ENCODE measurements at regions not wholly inside any gene's neighbourhood (a gene's known extent, or its start where the extent isn't known, plus 50 kb on each side); places are given as distances from the start of the nearest gene placed in this dataset.

GRCh38 chr16:86189934-86190333 lies 291.0 kb downstream of the IRF8 start:
- Histone ChIP-seq H3K27me3 (ENCODE audit: control insufficient read depth, low read length) (peaks cover 4% of the 10 kb centered on the region; the same call in 1 of the 2 replicates), H3K4me2 (ENCODE audit: low read length) (no peak overlapping the region), H3K4me3 (ENCODE audit: low read length) (no peak overlapping the region), H3K9me2 (replicated peaks; ENCODE audit: control insufficient read depth, low read length) (no peaks in the 10 kb centered on the region), H3F3A (ENCODE audit: control insufficient read depth, insufficient read depth) (no peaks in the 10 kb centered on the region), H4K20me1 (ENCODE audit: control insufficient read depth, insufficient read depth, low read depth, low read length) (no peaks in the 10 kb centered on the region), H3K9me3 (ENCODE audit: control insufficient read depth, insufficient read depth, low read length) (no peaks in the 10 kb centered on the region), H3K36me3 (ENCODE audit: control insufficient read depth, low read length) (no peaks in the 10 kb centered on the region), H3K79me2 (ENCODE audit: control insufficient read depth, low read length) (no peaks in the 10 kb centered on the region), H3K27ac (ENCODE audit: low read depth, low read length) (no peak overlapping the region), H3K4me1 (ENCODE audit: control insufficient read depth, low read length) (no peaks in the 10 kb centered on the region)
- TF ChIP-seq EZH2phosphoT487 (IDR thresholded peaks at IDR 0.05; ENCODE audit: borderline replicate concordance, low read length): no peak
- TF ChIP-seq, protein P1, sequence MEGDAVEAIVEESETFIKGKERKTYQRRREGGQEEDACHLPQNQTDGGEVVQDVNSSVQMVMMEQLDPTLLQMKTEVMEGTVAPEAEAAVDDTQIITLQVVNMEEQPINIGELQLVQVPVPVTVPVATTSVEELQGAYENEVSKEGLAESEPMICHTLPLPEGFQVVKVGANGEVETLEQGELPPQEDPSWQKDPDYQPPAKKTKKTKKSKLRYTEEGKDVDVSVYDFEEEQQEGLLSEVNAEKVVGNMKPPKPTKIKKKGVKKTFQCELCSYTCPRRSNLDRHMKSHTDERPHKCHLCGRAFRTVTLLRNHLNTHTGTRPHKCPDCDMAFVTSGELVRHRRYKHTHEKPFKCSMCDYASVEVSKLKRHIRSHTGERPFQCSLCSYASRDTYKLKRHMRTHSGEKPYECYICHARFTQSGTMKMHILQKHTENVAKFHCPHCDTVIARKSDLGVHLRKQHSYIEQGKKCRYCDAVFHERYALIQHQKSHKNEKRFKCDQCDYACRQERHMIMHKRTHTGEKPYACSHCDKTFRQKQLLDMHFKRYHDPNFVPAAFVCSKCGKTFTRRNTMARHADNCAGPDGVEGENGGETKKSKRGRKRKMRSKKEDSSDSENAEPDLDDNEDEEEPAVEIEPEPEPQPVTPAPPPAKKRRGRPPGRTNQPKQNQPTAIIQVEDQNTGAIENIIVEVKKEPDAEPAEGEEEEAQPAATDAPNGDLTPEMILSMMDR (IDR thresholded peaks at IDR 0.05; ENCODE audit: low read depth, low read length, poor library complexity, severe bottlenecking): no peak

- no peak overlapping the region for H3K27ac ChIP-seq (ENCODE audit: low read depth, low read length)
- H3K9me3 ChIP-seq (ENCODE audit: control insufficient read depth, insufficient read depth, low read length): no peaks in the 10 kb centered on the region
- H3K4me3 ChIP-seq (ENCODE audit: low read length): no peak overlapping the region
- no peaks in the 10 kb centered on the region for H3F3A ChIP-seq (ENCODE audit: control insufficient read depth, insufficient read depth)
- no peaks in the 10 kb centered on the region for H3K9me2 ChIP-seq (replicated peaks; ENCODE audit: control insufficient read depth, low read length)
- no peaks in the 10 kb centered on the region for H3K36me3 ChIP-seq (ENCODE audit: control insufficient read depth, low read length)
- H4K20me1 ChIP-seq (ENCODE audit: control insufficient read depth, insufficient read depth, low read depth, low read length): no peaks in the 10 kb centered on the region
- H3K79me2 ChIP-seq (ENCODE audit: control insufficient read depth, low read length): no peaks in the 10 kb centered on the region
- TF ChIP-seq EZH2phosphoT487 (IDR thresholded peaks at IDR 0.05; ENCODE audit: borderline replicate concordance, low read length): no peak
- TF ChIP-seq, protein P1 (IDR thresholded peaks at IDR 0.05; ENCODE audit: low read depth, low read length, poor library complexity, severe bottlenecking): no peak
- H3K27me3 ChIP-seq (ENCODE audit: control insufficient read depth, low read length): peaks cover 7% of the 10 kb centered on the region; the same call in 1 of the 2 replicates
- no peak overlapping the region for H3K4me2 ChIP-seq (ENCODE audit: low read length)
- no peaks in the 10 kb centered on the region for H3K4me1 ChIP-seq (ENCODE audit: control insufficient read depth, low read length)
These were observed 292.7 kb downstream of the IRF8 start for GRCh38 chr16:86191663-86192062.

- Histone ChIP-seq H4K20me1 (ENCODE audit: control insufficient read depth, insufficient read depth, low read depth, low read length) (no peaks in the 10 kb centered on the region), H3K27me3 (ENCODE audit: control insufficient read depth, low read length) (peaks cover 16% of the 10 kb centered on the region), H3K79me2 (ENCODE audit: control insufficient read depth, low read length) (no peaks in the 10 kb centered on the region), H3K4me1 (ENCODE audit: control insufficient read depth, low read length) (no peaks in the 10 kb centered on the region), H3K9me2 (replicated peaks; ENCODE audit: control insufficient read depth, low read length) (no peaks in the 10 kb centered on the region), H3K4me3 (ENCODE audit: low read length) (no peak overlapping the region), H3F3A (ENCODE audit: control insufficient read depth, insufficient read depth) (no peaks in the 10 kb centered on the region), H3K9me3 (ENCODE audit: control insufficient read depth, insufficient read depth, low read length) (no peaks in the 10 kb centered on the region), H3K36me3 (ENCODE audit: control insufficient read depth, low read length) (no peaks in the 10 kb centered on the region), H3K4me2 (ENCODE audit: low read length) (no peak overlapping the region), H3K27ac (ENCODE audit: low read depth, low read length) (no peak overlapping the region)
- TF ChIP-seq, protein P1 (IDR thresholded peaks at IDR 0.05; ENCODE audit: low read depth, low read length, poor library complexity, severe bottlenecking): no peak
- TF ChIP-seq EZH2phosphoT487 (IDR thresholded peaks at IDR 0.05; ENCODE audit: borderline replicate concordance, low read length): no peak
These were observed 294.7 kb downstream of the IRF8 start for GRCh38 chr16:86193528-86194193.

All from DOHH2 (cell line).